AG04450 (cell line): ENCODE measurements at regions not wholly inside any gene's neighbourhood (a gene's known extent, or its start where the extent isn't known, plus 50 kb on each side); places are given as distances from the start of the nearest gene placed in this dataset.

Experiments used
- CTCF ChIA-PET: fragments of 300-600, 350-600 bp; formaldehyde crosslinking; extraction: SDS; loops from one replicate; lab custom pipeline; 2022; ENCODE audit warnings: antibody characterized with exemption, inconsistent platforms; lab: Charles Lee
- POLR2A ChIA-PET: fragments of 350-600 bp; formaldehyde crosslinking; extraction: SDS; loops from one replicate; lab custom pipeline; 2021; ENCODE audit warnings: antibody characterized with exemption, inconsistent platforms; lab: Yijun Ruan, JAX
- DNase-seq: peaks from one replicate; pipeline ENCODE4 v3.0.0-alpha.2; 2011; ENCODE audit warnings: low read depth, low spot score
- H3K27ac ChIP-seq: one replicate; pipeline ENCODE4 v1.5.1; 2012; ENCODE audit warnings: low read depth, low read length, control low read depth
- H3K27me3 ChIP-seq: one replicate; pipeline ENCODE4 v1.6.0; 2012; ENCODE audit warnings: low read length; ENCODE audit not compliant: control insufficient read depth, insufficient read depth
- H3K4me3 ChIP-seq: 2 replicates; pipeline ENCODE4 v1.5.1; 2011; ENCODE audit warnings: mild to moderate bottlenecking, low read depth, low read length, control low read depth
- H3K9me3 ChIP-seq: 2 replicates; pipeline ENCODE4 v1.5.1; 2012; ENCODE audit warnings: low read length; ENCODE audit not compliant: control insufficient read depth, insufficient read depth
- CTCF ChIP-seq: IDR thresholded peaks from 2 replicates; pipeline ENCODE4 v1.5.1; 2011; ENCODE audit warnings: low read depth, low read length, control low read depth, inconsistent platforms

GRCh38 chr2:172213116-172213860 lies 110.6 kb upstream of the DLX2 start:
- no peak overlapping the region for H3K27ac ChIP-seq
- ChIA-PET POLR2A (no interaction called here), CTCF (no interaction called here)
- no peak for DNase-seq
- H3K4me3 ChIP-seq = no peak overlapping the region
- no peaks in the 10 kb centered on the region for H3K9me3 ChIP-seq
- TF ChIP-seq CTCF = no peak
- H3K27me3 ChIP-seq = no peaks in the 10 kb centered on the region

GRCh38 chr2:172214252-172214651 lies 111.6 kb upstream of the DLX2 start:
- Histone ChIP-seq H3K4me3 (no peak overlapping the region), H3K27me3 (no peaks in the 10 kb centered on the region), H3K9me3 (no peaks in the 10 kb centered on the region), H3K27ac (no peak overlapping the region)
- TF ChIP-seq CTCF = no peak
- ChIA-PET CTCF (no interaction called here), POLR2A (no interaction called here)
- no peak for DNase-seq

GRCh38 chr2:172215172-172215935 lies 112.7 kb upstream of the DLX2 start:
- Histone ChIP-seq H3K4me3 (no peak overlapping the region), H3K9me3 (no peaks in the 10 kb centered on the region), H3K27ac (no peak overlapping the region), H3K27me3 (no peaks in the 10 kb centered on the region)
- DNase-seq = no peak
- TF ChIP-seq CTCF = no peak
- CTCF ChIA-PET = interaction anchor here (2.8 kb wide), 1 partner anchor 246 kb away, joined by 11 read pairs; no protein-coding TSS in a partner anchor
- POLR2A ChIA-PET = no interaction called here

- Histone ChIP-seq H3K27me3 (no peaks in the 10 kb centered on the region), H3K27ac (no peak overlapping the region), H3K9me3 (no peaks in the 10 kb centered on the region), H3K4me3 (no peak overlapping the region)
- CTCF ChIA-PET = interaction anchor here (2.8 kb wide), 1 partner anchor 246 kb away, joined by 11 read pairs; no protein-coding TSS in a partner anchor
- POLR2A ChIA-PET = no interaction called here
- no peak for TF ChIP-seq CTCF
- DNase-seq = no peak
Measured at GRCh38 chr2:172215936-172216335, 113.2 kb upstream of the DLX2 start.

- Histone ChIP-seq H3K9me3 (no peaks in the 10 kb centered on the region), H3K27ac (no peak overlapping the region), H3K4me3 (no peak overlapping the region), H3K27me3 (no peaks in the 10 kb centered on the region)
- DNase-seq = no peak
- no peak for TF ChIP-seq CTCF
- ChIA-PET CTCF (interaction anchor here (1.0 to 2.8 kb wide), 2 partner anchors 67 to 245 kb away, joined by 3 to 11 read pairs; no protein-coding TSS in a partner anchor), POLR2A (no interaction called here)
Measured at GRCh38 chr2:172216477-172216876, 113.8 kb upstream of the DLX2 start.
